Subcutaneous abdominal adipose tissue (tissue), 5 donors: ENCODE measurements at regions not wholly inside any gene's neighbourhood (a gene's known extent, or its start where the extent isn't known, plus 50 kb on each side); places are given as distances from the start of the nearest gene placed in this dataset.

ENCODE experiments used
- H3K27ac ChIP-seq: one replicate; pipeline ENCODE4 v1.7.0; 2013; ENCODE audit warnings: low read depth, mild to moderate bottlenecking, inconsistent platforms, low read length, moderate library complexity
- H3K27me3 ChIP-seq, 5 donors: one replicate each; pipeline ENCODE4 v1.7.0; 2013; ENCODE audit warnings: low read length in 5 of 5, inconsistent platforms in 1 of 5; ENCODE audit not compliant: control insufficient read depth in 5 of 5, insufficient read depth in 4 of 5
- H3K36me3 ChIP-seq, 5 donors: one replicate each; pipeline ENCODE4 v1.7.0; 2013; ENCODE audit warnings: low read length in 5 of 5; ENCODE audit not compliant: control insufficient read depth in 5 of 5, insufficient read depth in 5 of 5
- H3K4me1 ChIP-seq, 5 donors: one replicate each; pipeline ENCODE4 v1.7.0; 2013; ENCODE audit warnings: low read length in 5 of 5, mild to moderate bottlenecking in 3 of 5, moderate library complexity in 1 of 5; ENCODE audit not compliant: control insufficient read depth in 5 of 5, insufficient read depth in 5 of 5
- H3K4me3 ChIP-seq, 5 donors: one replicate each; pipeline ENCODE4 v1.7.0; 2013; ENCODE audit warnings: low read length in 5 of 5, low read depth in 1 of 5
- H3K9ac ChIP-seq, 5 donors: one replicate each; pipeline ENCODE4 v1.7.0; 2013; ENCODE audit warnings: low read length in 5 of 5, mild to moderate bottlenecking in 4 of 5, moderate library complexity in 3 of 5
- H3K9me3 ChIP-seq, 5 donors: one replicate each; pipeline ENCODE4 v1.7.0; 2013; ENCODE audit warnings: low read length in 5 of 5; ENCODE audit not compliant: control insufficient read depth in 5 of 5
- donor health status: healthy.
- donor health status: healthy.
- donor health status: healthy.
- donor health status: healthy.
- donor health status: healthy.

- H3K27ac ChIP-seq: no peak overlapping the region
Observed at GRCh38 chr10:57692255-57692980, 575.3 kb downstream of the IPMK start.

GRCh38 chr10:57689596-57690297 lies 577.9 kb downstream of the IPMK start:
- Histone ChIP-seq H3K27ac (no peak overlapping the region), H3K4me3 (no peak overlapping the region), H3K4me1 (no peaks in the 10 kb centered on the region), H3K9ac (no peak overlapping the region), H3K27me3 (no peaks in the 10 kb centered on the region), H3K9me3 (no peaks in the 10 kb centered on the region), H3K36me3 (no peaks in the 10 kb centered on the region)

More at GRCh38 chr10:57692255-57692980, 575.3 kb downstream of the IPMK start:
- Histone ChIP-seq H3K4me1 (peaks cover 0 to 4% (median 0%) of the 10 kb centered on the region in 5 donors), H3K27me3 (no peaks in the 10 kb centered on the region), H3K36me3 (no peaks in the 10 kb centered on the region), H3K9ac (no peak overlapping the region), H3K9me3 (no peaks in the 10 kb centered on the region), H3K4me3 (no peak overlapping the region)

GRCh38 chr10:57679916-57680315 lies 587.8 kb downstream of the IPMK start:
- Histone ChIP-seq H3K4me1 (no peaks in the 10 kb centered on the region), H3K9ac (no peak overlapping the region), H3K9me3 (no peaks in the 10 kb centered on the region), H3K27me3 (no peaks in the 10 kb centered on the region), H3K27ac (no peak overlapping the region), H3K4me3 (no peak overlapping the region), H3K36me3 (no peaks in the 10 kb centered on the region)

- H3K36me3 ChIP-seq: no peaks in the 10 kb centered on the region
- no peaks in the 10 kb centered on the region for H3K27me3 ChIP-seq
- no peaks in the 10 kb centered on the region for H3K9me3 ChIP-seq
- H3K4me3 ChIP-seq: no peak overlapping the region
- H3K9ac ChIP-seq: no peak overlapping the region
- no peak overlapping the region for H3K27ac ChIP-seq
- no peaks in the 10 kb centered on the region for H3K4me1 ChIP-seq
Observed at GRCh38 chr10:57675125-57675524, 592.6 kb downstream of the IPMK start.

GRCh38 chr10:57673446-57673960 lies 594.2 kb downstream of the IPMK start:
- Histone ChIP-seq H3K27me3 (no peaks in the 10 kb centered on the region), H3K27ac (no peak overlapping the region), H3K9ac (no peak overlapping the region), H3K9me3 (no peaks in the 10 kb centered on the region), H3K4me3 (no peak overlapping the region), H3K4me1 (no peaks in the 10 kb centered on the region), H3K36me3 (no peaks in the 10 kb centered on the region)

- Histone ChIP-seq H3K9ac (no peak overlapping the region), H3K4me1 (no peaks in the 10 kb centered on the region), H3K27me3 (no peaks in the 10 kb centered on the region), H3K9me3 (no peaks in the 10 kb centered on the region), H3K36me3 (no peaks in the 10 kb centered on the region), H3K4me3 (no peak overlapping the region), H3K27ac (no peak overlapping the region)
Observed at GRCh38 chr10:57664815-57665214, 602.9 kb downstream of the IPMK start.

GRCh38 chr10:57663401-57663800 lies 604.3 kb downstream of the IPMK start:
- no peaks in the 10 kb centered on the region for H3K36me3 ChIP-seq
- H3K4me1 ChIP-seq: no peaks in the 10 kb centered on the region
- no peaks in the 10 kb centered on the region for H3K27me3 ChIP-seq
- no peak overlapping the region for H3K27ac ChIP-seq
- H3K9me3 ChIP-seq: no peaks in the 10 kb centered on the region
- no peak overlapping the region for H3K9ac ChIP-seq
- H3K4me3 ChIP-seq: no peak overlapping the region

- Histone ChIP-seq H3K9ac (no peak overlapping the region), H3K27me3 (no peaks in the 10 kb centered on the region), H3K36me3 (no peaks in the 10 kb centered on the region), H3K9me3 (no peaks in the 10 kb centered on the region), H3K4me3 (no peak overlapping the region), H3K27ac (no peak overlapping the region), H3K4me1 (no peaks in the 10 kb centered on the region)
Observed at GRCh38 chr10:57661206-57661605, 606.5 kb downstream of the IPMK start.

GRCh38 chr10:57657164-57657765 lies 610.4 kb downstream of the IPMK start:
- no peaks in the 10 kb centered on the region for H3K36me3 ChIP-seq
- H3K27ac ChIP-seq: no peak overlapping the region
- no peaks in the 10 kb centered on the region for H3K9me3 ChIP-seq
- H3K27me3 ChIP-seq: no peaks in the 10 kb centered on the region
- no peaks in the 10 kb centered on the region for H3K4me1 ChIP-seq
- H3K4me3 ChIP-seq: no peak overlapping the region
- no peak overlapping the region for H3K9ac ChIP-seq

- Histone ChIP-seq H3K27me3 (no peaks in the 10 kb centered on the region), H3K9me3 (no peaks in the 10 kb centered on the region), H3K4me1 (no peaks in the 10 kb centered on the region), H3K4me3 (no peak overlapping the region), H3K9ac (no peak overlapping the region), H3K27ac (no peak overlapping the region), H3K36me3 (no peaks in the 10 kb centered on the region)
Observed at GRCh38 chr10:57654856-57655255, 612.8 kb downstream of the IPMK start.
